ENCODE measurements at regions not wholly inside any gene's neighbourhood (a gene's known extent, or its start where the extent isn't known, plus 50 kb on each side); places are given as distances from the start of the nearest gene placed in this dataset.

DNA sequence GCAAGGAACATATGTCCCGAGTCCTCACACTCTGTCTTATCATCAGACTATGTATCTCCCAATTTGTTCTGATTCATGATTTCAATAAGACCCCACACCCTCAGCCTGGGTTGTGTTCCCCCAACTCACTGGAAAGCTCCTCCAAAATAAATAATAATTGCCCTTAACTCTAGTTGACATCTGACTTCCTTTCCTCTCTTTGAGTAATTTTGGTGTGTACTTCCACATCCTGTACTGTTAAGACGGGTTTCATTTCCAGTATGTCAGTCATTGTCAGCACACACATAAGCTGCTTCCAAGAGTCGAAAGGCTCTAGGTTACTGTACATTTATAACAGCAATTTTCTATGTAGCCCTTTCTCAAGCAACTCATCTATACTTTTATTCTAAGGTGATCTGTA lies 52.2 kb upstream of the C1QTNF7 start:
- Mint-ChIP-seq H3K9me3 (ENCODE audit: unreplicated experiment) (peaks cover 4% of the 10 kb centered on the region), H3K36me3 (ENCODE audit: low read depth, unreplicated experiment) (no peaks in the 10 kb centered on the region), H3K27ac (ENCODE audit: unreplicated experiment) (no peak overlapping the region), H3K4me3 (ENCODE audit: unreplicated experiment) (no peak overlapping the region), H3K4me1 (ENCODE audit: low read depth, unreplicated experiment) (peaks cover 25% of the 10 kb centered on the region), H3K27me3 (ENCODE audit: low read depth, unreplicated experiment) (peaks cover 2% of the 10 kb centered on the region)
- Histone ChIP-seq H3K4me3 (ENCODE audit: insufficient read depth, low read depth, low read length) (no peak overlapping the region), H4K20me1 (ENCODE audit: insufficient read depth, low read length) (no peaks in the 10 kb centered on the region), H3K36me3 (ENCODE audit: insufficient read depth, low read length) (no peaks in the 10 kb centered on the region), H3K4me1 (ENCODE audit: insufficient read depth, low read length) (peaks cover 6% of the 10 kb centered on the region), H3K4me2 (ENCODE audit: low read length) (no peak overlapping the region), H3K79me2 (ENCODE audit: insufficient read depth, low read length) (no peaks in the 10 kb centered on the region), H3K27ac (ENCODE audit: low read depth, low read length) (no peak overlapping the region), H3K27me3 (ENCODE audit: insufficient read depth, low read length) (no peaks in the 10 kb centered on the region), H3K9ac (ENCODE audit: low read length) (no peak overlapping the region), H3K9me3 (ENCODE audit: insufficient read depth, low read depth, low read length) (no peaks in the 10 kb centered on the region), H2AFZ (ENCODE audit: low read depth, low read length) (no peak overlapping the region)
- peak; percentile 54 for FAIRE-seq
- TF ChIP-seq EZH2 (IDR thresholded peaks at IDR 0.05; ENCODE audit: insufficient read depth, low read length) = no peak
- TF ChIP-seq, protein P1, sequence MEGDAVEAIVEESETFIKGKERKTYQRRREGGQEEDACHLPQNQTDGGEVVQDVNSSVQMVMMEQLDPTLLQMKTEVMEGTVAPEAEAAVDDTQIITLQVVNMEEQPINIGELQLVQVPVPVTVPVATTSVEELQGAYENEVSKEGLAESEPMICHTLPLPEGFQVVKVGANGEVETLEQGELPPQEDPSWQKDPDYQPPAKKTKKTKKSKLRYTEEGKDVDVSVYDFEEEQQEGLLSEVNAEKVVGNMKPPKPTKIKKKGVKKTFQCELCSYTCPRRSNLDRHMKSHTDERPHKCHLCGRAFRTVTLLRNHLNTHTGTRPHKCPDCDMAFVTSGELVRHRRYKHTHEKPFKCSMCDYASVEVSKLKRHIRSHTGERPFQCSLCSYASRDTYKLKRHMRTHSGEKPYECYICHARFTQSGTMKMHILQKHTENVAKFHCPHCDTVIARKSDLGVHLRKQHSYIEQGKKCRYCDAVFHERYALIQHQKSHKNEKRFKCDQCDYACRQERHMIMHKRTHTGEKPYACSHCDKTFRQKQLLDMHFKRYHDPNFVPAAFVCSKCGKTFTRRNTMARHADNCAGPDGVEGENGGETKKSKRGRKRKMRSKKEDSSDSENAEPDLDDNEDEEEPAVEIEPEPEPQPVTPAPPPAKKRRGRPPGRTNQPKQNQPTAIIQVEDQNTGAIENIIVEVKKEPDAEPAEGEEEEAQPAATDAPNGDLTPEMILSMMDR (IDR thresholded peaks at IDR 0.05; ENCODE audit: insufficient read depth, low read depth, low read length) = no peak
- no peak for DNase-seq (ENCODE audit: low read depth)

DNA sequence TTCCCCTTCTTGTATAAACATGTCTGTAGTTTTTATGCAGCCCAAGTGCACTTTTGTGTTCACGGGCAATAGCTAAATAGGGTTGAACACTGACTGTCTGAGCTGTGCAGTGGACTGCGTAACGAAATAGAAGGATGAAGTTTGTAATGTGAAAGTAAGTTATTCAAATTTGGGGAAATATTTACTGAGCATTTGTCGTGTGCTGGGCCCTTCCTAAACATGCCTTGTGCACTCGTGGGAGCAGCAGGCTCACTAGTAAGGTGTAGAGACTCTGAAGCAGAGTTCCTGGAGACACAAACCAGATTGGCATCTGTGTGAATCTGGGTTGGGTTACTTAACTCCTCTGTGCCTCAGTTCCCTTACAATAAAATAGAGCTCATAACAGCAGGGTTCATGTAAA lies 51.7 kb upstream of the C1QTNF7 start:
- Histone ChIP-seq H3K4me1 (ENCODE audit: insufficient read depth, low read length) (peaks cover 6% of the 10 kb centered on the region), H3K4me2 (ENCODE audit: low read length) (peak overlapping the region; percentile 1), H4K20me1 (ENCODE audit: insufficient read depth, low read length) (no peaks in the 10 kb centered on the region), H3K9ac (ENCODE audit: low read length) (no peak overlapping the region), H3K4me3 (ENCODE audit: insufficient read depth, low read depth, low read length) (no peak overlapping the region), H2AFZ (ENCODE audit: low read depth, low read length) (no peak overlapping the region), H3K36me3 (ENCODE audit: insufficient read depth, low read length) (no peaks in the 10 kb centered on the region), H3K27me3 (ENCODE audit: insufficient read depth, low read length) (no peaks in the 10 kb centered on the region), H3K79me2 (ENCODE audit: insufficient read depth, low read length) (no peaks in the 10 kb centered on the region), H3K9me3 (ENCODE audit: insufficient read depth, low read depth, low read length) (no peaks in the 10 kb centered on the region), H3K27ac (ENCODE audit: low read depth, low read length) (no peak overlapping the region)
- peaks cover 2% of the 10 kb centered on the region for H3K27me3 Mint-ChIP-seq (ENCODE audit: low read depth, unreplicated experiment)
- no peak overlapping the region for H3K4me3 Mint-ChIP-seq (ENCODE audit: unreplicated experiment)
- TF ChIP-seq, protein P1 (IDR thresholded peaks at IDR 0.05; ENCODE audit: insufficient read depth, low read depth, low read length) = no peak
- TF ChIP-seq EZH2 (IDR thresholded peaks at IDR 0.05; ENCODE audit: insufficient read depth, low read length) = no peak
- peaks cover 25% of the 10 kb centered on the region for H3K4me1 Mint-ChIP-seq (ENCODE audit: low read depth, unreplicated experiment)
- no peak overlapping the region for H3K27ac Mint-ChIP-seq (ENCODE audit: unreplicated experiment)
- H3K9me3 Mint-ChIP-seq (ENCODE audit: unreplicated experiment) = peaks cover 4% of the 10 kb centered on the region
- no peaks in the 10 kb centered on the region for H3K36me3 Mint-ChIP-seq (ENCODE audit: low read depth, unreplicated experiment)
- DNase-seq (ENCODE audit: low read depth) = no peak
- no peak for FAIRE-seq

DNA sequence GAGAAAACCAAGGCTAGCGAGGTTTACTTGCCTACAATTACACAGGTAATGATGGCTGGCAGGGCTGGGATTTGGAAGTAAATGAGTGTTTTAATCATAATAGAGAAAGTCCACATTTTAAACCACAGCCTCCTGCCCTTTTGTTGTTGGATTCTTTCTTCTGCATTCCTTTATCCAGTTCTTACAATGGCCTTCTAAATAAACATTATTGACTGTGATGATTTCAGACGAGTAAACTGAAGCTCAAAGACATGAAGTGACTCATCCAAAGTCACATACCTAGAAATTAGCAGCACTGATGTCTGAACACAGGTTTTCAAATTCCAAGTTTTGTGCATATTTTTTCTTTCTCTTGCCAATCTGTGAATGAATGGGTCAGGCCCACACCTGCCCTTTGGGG lies 51.2 kb upstream of the C1QTNF7 start:
- FAIRE-seq (no peak), DNase-seq (ENCODE audit: low read depth) (peak; percentile 25)
- H3K27ac ChIP-seq (ENCODE audit: low read depth, low read length) = no peak overlapping the region
- H3K79me2 ChIP-seq (ENCODE audit: insufficient read depth, low read length) = no peaks in the 10 kb centered on the region
- no peak overlapping the region for H3K27ac Mint-ChIP-seq (ENCODE audit: unreplicated experiment)
- TF ChIP-seq, protein P1 (IDR thresholded peaks at IDR 0.05; ENCODE audit: insufficient read depth, low read depth, low read length) = no peak
- H3K27me3 Mint-ChIP-seq (ENCODE audit: low read depth, unreplicated experiment) = peaks cover 1% of the 10 kb centered on the region
- H3K9ac ChIP-seq (ENCODE audit: low read length) = no peak overlapping the region
- peaks cover 6% of the 10 kb centered on the region for H3K4me1 ChIP-seq (ENCODE audit: insufficient read depth, low read length)
- H3K36me3 ChIP-seq (ENCODE audit: insufficient read depth, low read length) = no peaks in the 10 kb centered on the region
- H3K36me3 Mint-ChIP-seq (ENCODE audit: low read depth, unreplicated experiment) = no peaks in the 10 kb centered on the region
- H3K4me2 ChIP-seq (ENCODE audit: low read length) = peak overlapping the region; percentile 1
- H4K20me1 ChIP-seq (ENCODE audit: insufficient read depth, low read length) = no peaks in the 10 kb centered on the region
- H3K9me3 ChIP-seq (ENCODE audit: insufficient read depth, low read depth, low read length) = no peaks in the 10 kb centered on the region
- H2AFZ ChIP-seq (ENCODE audit: low read depth, low read length) = no peak overlapping the region
- no peak overlapping the region for H3K4me3 ChIP-seq (ENCODE audit: insufficient read depth, low read depth, low read length)
- H3K4me3 Mint-ChIP-seq (ENCODE audit: unreplicated experiment) = no peak overlapping the region
- peaks cover 4% of the 10 kb centered on the region for H3K9me3 Mint-ChIP-seq (ENCODE audit: unreplicated experiment)
- H3K27me3 ChIP-seq (ENCODE audit: insufficient read depth, low read length) = no peaks in the 10 kb centered on the region
- peaks cover 25% of the 10 kb centered on the region for H3K4me1 Mint-ChIP-seq (ENCODE audit: low read depth, unreplicated experiment)

Data from astrocyte (in vitro differentiated cells and primary cell).